KMS-11 (cell line): ENCODE measurements at regions not wholly inside any gene's neighbourhood (a gene's known extent, or its start where the extent isn't known, plus 50 kb on each side); places are given as distances from the start of the nearest gene placed in this dataset.

Experiments
- H2AFZ ChIP-seq: fragments of 200-600 bp; sonication (generic); 2 replicates; pipeline ENCODE4 v1.6.1; 2016; ENCODE audit warnings: antibody characterized with exemption, mixed run types, low read depth
- H3K27ac ChIP-seq: fragments of 200-600 bp; sonication (generic); 2 replicates; pipeline ENCODE4 v1.6.1; 2016; ENCODE audit warnings: mild to moderate bottlenecking, mixed run types
- H3K27me3 ChIP-seq: fragments of 200-600 bp; sonication (generic); 2 replicates; pipeline ENCODE4 v1.6.1; 2017; ENCODE audit warnings: mild to moderate bottlenecking, low read depth, mixed run types, moderate library complexity; ENCODE audit not compliant: insufficient read depth
- H3K36me3 ChIP-seq: fragments of 200-600 bp; sonication (generic); 2 replicates; pipeline ENCODE4 v1.6.1; 2017; ENCODE audit warnings: mild to moderate bottlenecking, mixed run types; ENCODE audit not compliant: insufficient read depth
- H3K4me1 ChIP-seq: fragments of 200-600 bp; sonication (generic); 2 replicates; pipeline ENCODE4 v1.6.1; 2016; ENCODE audit warnings: mild to moderate bottlenecking, low read depth, mixed run types; ENCODE audit not compliant: poor library complexity, severe bottlenecking
- H3K4me2 ChIP-seq: fragments of 200-600 bp; sonication (generic); 2 replicates; pipeline ENCODE4 v1.7.0; 2016; ENCODE audit warnings: mild to moderate bottlenecking, mixed run types
- H3K4me3 ChIP-seq: fragments of 200-600 bp; sonication (generic); IDR thresholded peaks from 2 replicates; pipeline ENCODE4 v1.6.1; 2017; ENCODE audit warnings: low read depth, low read length, mixed read lengths; ENCODE audit not compliant: insufficient read depth
- H3K79me2 ChIP-seq: fragments of 200-600 bp; sonication (generic); 2 replicates; pipeline ENCODE4 v1.6.1; 2016; ENCODE audit warnings: low read depth, mixed run types; ENCODE audit not compliant: insufficient read depth
- H3K9ac ChIP-seq: fragments of 200-600 bp; sonication (generic); 2 replicates; pipeline ENCODE4 v1.6.1; 2016; ENCODE audit warnings: mild to moderate bottlenecking, mixed run types
- H4K20me1 ChIP-seq: fragments of 200-600 bp; sonication (generic); 2 replicates; pipeline ENCODE4 v1.6.1; 2016; ENCODE audit warnings: mild to moderate bottlenecking, mixed run types; ENCODE audit not compliant: insufficient read depth
- TF ChIP-seq, protein P1 (sequence below): fragments of 200-600 bp; sonication (generic); conservative IDR thresholded peaks from 2 replicates; pipeline ENCODE4 v1.6.1; 2017; ENCODE audit warnings: low read depth, mild to moderate bottlenecking, antibody characterized with exemption, low read length, moderate library complexity, mixed read lengths

DNA sequence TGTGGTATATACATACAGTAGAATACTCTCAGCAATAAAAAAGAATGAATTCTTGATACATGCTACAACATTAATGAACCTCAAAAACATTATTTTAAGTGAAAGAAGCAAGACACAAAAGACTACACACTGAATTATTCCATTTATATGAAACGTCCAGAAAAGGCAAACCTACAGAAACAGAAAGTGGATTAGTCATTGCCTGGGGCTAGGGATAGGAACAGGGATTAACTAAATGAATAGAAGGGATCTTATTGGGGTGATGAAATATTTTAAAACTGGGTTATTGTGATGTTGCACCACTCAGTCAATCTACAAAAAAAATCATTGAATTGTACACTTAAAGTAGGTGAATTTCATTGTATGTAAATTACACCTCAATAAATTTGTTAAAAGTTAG is 326.7 kb downstream of the PIK3R1 start:
- H3K4me1 ChIP-seq, result no peaks in the 10 kb centered on the region
- H3K27me3 ChIP-seq, result no peaks in the 10 kb centered on the region
- no peaks in the 10 kb centered on the region for H3K36me3 ChIP-seq
- H4K20me1 ChIP-seq, result no peaks in the 10 kb centered on the region
- no peak overlapping the region for H3K4me2 ChIP-seq
- no peak overlapping the region for H3K4me3 ChIP-seq
- no peak overlapping the region for H2AFZ ChIP-seq
- TF ChIP-seq, protein P1, sequence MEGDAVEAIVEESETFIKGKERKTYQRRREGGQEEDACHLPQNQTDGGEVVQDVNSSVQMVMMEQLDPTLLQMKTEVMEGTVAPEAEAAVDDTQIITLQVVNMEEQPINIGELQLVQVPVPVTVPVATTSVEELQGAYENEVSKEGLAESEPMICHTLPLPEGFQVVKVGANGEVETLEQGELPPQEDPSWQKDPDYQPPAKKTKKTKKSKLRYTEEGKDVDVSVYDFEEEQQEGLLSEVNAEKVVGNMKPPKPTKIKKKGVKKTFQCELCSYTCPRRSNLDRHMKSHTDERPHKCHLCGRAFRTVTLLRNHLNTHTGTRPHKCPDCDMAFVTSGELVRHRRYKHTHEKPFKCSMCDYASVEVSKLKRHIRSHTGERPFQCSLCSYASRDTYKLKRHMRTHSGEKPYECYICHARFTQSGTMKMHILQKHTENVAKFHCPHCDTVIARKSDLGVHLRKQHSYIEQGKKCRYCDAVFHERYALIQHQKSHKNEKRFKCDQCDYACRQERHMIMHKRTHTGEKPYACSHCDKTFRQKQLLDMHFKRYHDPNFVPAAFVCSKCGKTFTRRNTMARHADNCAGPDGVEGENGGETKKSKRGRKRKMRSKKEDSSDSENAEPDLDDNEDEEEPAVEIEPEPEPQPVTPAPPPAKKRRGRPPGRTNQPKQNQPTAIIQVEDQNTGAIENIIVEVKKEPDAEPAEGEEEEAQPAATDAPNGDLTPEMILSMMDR, result no peak
- no peaks in the 10 kb centered on the region for H3K79me2 ChIP-seq
- H3K9ac ChIP-seq, result no peak overlapping the region
- H3K27ac ChIP-seq, result no peak overlapping the region

DNA sequence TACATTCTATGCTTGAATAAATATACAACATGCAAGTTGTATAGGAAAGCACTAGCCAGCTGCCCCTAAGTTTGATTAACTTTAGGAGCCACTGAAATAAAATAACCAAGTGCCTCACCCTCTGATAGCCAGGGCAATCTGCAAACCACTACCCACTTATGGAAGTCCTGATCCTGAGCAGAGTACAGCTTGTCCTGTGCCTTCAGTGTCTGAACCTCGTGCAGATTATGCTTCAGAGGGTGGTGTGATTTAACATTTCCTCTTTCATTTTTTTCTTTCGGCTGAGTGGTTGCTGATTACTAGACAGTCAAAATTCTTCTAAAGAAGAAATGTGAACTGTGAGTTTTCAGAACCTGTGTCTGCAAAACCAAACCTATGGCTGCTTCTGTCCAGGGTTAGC is 327.7 kb downstream of the PIK3R1 start:
- no peaks in the 10 kb centered on the region for H3K27me3 ChIP-seq
- no peak overlapping the region for H3K9ac ChIP-seq
- no peak overlapping the region for H3K27ac ChIP-seq
- TF ChIP-seq, protein P1, result no peak
- H3K79me2 ChIP-seq, result no peaks in the 10 kb centered on the region
- no peak overlapping the region for H2AFZ ChIP-seq
- H3K4me1 ChIP-seq, result no peaks in the 10 kb centered on the region
- H3K36me3 ChIP-seq, result no peaks in the 10 kb centered on the region
- no peak overlapping the region for H3K4me3 ChIP-seq
- H4K20me1 ChIP-seq, result no peaks in the 10 kb centered on the region
- H3K4me2 ChIP-seq, result no peak overlapping the region

DNA sequence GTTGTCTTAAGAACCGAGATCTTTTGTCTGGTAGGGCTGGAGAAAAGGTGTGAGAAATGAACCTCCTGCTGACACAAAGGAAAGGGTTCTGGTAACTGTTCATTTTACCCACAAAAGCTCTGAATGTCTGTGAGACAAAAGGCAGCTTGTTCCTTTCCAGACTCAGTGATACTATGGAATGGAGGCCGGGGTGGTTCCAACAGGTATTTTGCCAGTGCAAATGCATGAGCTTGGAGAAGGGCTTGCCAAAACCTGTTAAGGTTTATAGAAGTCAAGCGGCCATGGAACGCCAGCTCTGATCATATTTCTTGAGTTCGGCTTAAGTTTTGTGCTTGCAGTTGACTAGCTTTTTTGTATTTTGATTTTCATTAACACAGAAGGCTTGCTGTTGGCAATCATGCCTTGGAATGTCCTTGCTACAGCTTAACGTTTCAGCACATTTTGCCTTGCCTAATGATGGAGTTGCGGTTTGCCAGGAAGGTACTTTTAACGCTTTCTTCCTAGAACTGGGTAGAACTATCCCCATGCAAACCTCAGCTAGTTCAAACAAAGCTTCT is 328.6 kb downstream of the PIK3R1 start:
- no peaks in the 10 kb centered on the region for H4K20me1 ChIP-seq
- H3K27ac ChIP-seq, result no peak overlapping the region
- TF ChIP-seq, protein P1, result no peak
- no peak overlapping the region for H3K9ac ChIP-seq
- no peaks in the 10 kb centered on the region for H3K4me1 ChIP-seq
- no peak overlapping the region for H2AFZ ChIP-seq
- no peak overlapping the region for H3K4me2 ChIP-seq
- no peak overlapping the region for H3K4me3 ChIP-seq
- H3K79me2 ChIP-seq, result no peaks in the 10 kb centered on the region
- H3K27me3 ChIP-seq, result no peaks in the 10 kb centered on the region
- H3K36me3 ChIP-seq, result no peaks in the 10 kb centered on the region

DNA sequence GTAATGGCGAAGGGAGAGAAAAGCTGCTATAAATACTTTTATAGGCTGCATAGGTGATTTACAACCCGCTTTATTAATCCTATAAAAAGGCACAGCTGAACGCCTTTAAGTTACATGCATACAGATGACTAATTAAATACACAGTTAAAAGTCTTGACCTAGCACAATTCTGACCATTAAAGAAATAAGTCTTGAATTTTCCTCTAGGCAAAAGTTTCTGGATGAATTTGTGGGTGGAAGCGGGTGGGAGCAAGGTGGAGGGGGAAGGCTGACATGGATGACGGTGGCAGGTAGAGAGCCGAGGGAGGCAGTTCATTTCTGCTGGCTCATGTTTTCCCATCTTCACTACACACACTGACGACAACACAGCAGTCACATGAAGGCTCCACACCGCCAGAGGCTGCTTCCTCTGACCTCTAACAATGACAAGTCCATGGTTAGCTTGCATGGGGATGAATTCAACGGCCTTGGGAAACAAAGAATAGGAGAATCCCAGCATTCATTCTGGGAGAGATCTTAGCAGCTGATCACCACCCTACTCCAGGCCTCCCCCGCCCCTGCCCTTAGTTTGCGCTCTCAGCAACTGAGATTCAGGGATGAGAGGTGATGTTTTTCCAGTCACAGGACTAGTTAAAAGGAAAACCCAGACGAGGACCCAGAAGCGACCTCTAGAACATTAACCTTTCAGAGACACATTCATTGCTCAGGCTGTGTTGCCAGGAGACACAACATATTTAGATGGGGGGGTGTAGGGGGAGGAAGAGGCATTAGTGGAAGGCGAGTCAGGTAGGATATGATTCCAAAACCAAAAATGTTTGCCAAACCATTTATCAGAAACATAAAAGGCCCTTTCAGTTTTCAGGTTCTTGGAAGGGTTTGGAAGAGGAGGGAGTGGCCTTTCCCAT is 329.3 kb downstream of the PIK3R1 start:
- Histone ChIP-seq H2AFZ (no peak overlapping the region), H3K27ac (no peak overlapping the region), H3K79me2 (no peaks in the 10 kb centered on the region), H3K36me3 (no peaks in the 10 kb centered on the region), H3K9ac (no peak overlapping the region), H3K4me3 (no peak overlapping the region), H3K27me3 (no peaks in the 10 kb centered on the region), H4K20me1 (no peaks in the 10 kb centered on the region), H3K4me1 (no peaks in the 10 kb centered on the region), H3K4me2 (no peak overlapping the region)
- TF ChIP-seq, protein P1, result no peak
